GM13977 (cell line): ENCODE measurements at regions not wholly inside any gene's neighbourhood (a gene's known extent, or its start where the extent isn't known, plus 50 kb on each side); places are given as distances from the start of the nearest gene placed in this dataset.
"Not testable (repeated sequence)": the region's sequence is repeated elsewhere in the genome, so short reads cannot be mapped to it uniquely, and the experiment has no call there.

Experiments used
- DNase-seq: peaks from one replicate; pipeline ENCODE4 v3.0.0; 2012; ENCODE audit warnings: low spot score
- in situ Hi-C: fragments of 300-500 bp; cut with MboI; formaldehyde crosslinking; loops from one replicate; pipeline ENCODE4 v1.12.0; 2022; ENCODE audit warnings: low sequenced_read_pairs, low pct_unique_long_range_greater_than_20kb, mixed read lengths, inconsistent platforms; ENCODE audit not compliant: unreplicated experiment
- TF ChIP-seq, protein P1 (sequence below): IDR thresholded peaks from 2 replicates; pipeline ENCODE4 v1.5.1; 2012; ENCODE audit warnings: mild to moderate bottlenecking, control low read depth; ENCODE audit not compliant: insufficient read depth; ENCODE audit errors: extremely low read depth, missing control alignments

DNA sequence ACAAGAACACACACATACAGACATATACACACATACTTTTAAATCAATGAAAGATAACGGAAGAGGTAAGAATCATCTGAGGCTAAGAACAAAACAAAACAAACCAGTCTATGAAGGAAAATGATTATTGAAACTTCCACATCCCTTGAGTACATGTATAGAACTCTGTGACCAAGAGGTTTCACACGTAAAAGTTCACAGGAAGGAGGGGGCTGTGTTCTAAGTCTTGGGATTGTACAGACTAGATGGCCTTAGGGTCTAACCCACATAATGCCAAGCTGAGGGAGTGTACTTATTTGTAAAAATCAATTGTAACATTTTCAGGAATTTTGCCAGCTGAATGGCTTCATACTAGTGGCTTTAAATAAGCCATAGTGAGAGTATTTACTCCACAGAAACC, 144.4 kb upstream of the IFNE start:
- in situ Hi-C loops: no loop called here

DNA sequence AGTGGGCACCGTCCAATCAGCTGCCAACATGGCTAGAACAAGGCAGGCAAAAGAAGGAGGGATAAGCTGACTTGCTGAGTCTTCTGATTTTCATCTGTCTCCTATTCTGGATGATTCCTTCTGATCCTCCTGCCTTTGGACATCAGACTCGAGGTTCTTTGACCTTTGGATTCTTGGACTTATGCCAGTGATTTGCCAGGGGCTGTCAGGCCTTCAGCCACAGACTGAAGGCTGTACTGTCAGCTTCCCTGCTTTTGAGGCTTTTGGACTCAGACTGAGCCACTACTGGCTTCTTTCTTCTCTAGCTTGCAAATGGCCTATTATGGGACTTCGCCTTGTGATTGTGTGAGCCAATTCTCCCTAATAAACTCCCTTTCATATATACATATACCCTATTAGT, 146.8 kb upstream of the IFNE start:
- in situ Hi-C loops, DNase-seq: not testable (repeated sequence)

More for the DNA sequence above, 144.4 kb upstream of the IFNE start:
- TF ChIP-seq, protein P1, sequence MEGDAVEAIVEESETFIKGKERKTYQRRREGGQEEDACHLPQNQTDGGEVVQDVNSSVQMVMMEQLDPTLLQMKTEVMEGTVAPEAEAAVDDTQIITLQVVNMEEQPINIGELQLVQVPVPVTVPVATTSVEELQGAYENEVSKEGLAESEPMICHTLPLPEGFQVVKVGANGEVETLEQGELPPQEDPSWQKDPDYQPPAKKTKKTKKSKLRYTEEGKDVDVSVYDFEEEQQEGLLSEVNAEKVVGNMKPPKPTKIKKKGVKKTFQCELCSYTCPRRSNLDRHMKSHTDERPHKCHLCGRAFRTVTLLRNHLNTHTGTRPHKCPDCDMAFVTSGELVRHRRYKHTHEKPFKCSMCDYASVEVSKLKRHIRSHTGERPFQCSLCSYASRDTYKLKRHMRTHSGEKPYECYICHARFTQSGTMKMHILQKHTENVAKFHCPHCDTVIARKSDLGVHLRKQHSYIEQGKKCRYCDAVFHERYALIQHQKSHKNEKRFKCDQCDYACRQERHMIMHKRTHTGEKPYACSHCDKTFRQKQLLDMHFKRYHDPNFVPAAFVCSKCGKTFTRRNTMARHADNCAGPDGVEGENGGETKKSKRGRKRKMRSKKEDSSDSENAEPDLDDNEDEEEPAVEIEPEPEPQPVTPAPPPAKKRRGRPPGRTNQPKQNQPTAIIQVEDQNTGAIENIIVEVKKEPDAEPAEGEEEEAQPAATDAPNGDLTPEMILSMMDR: no peak
- no peak for DNase-seq

DNA sequence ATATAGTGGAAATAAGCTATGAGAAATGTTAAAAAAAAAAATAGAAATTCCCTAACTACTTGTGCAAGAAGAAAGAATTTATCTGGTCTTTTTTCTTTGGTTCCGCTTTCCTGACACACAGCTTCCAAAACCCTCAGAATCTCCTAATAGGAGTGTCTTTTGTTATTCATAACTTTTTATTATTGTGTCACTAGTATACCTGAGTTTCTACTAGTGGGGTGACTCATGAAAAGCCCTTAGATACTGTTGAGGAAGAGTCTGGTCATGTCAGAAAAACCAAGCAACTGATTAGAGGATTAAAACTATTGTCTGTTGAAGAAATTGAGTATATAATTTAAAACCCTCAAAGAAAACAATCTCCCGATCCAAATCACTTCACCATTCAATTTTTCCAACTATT, 152.8 kb upstream of the IFNE start:
- TF ChIP-seq, protein P1: no peak
- in situ Hi-C loops: no loop called here
- DNase-seq: no peak

DNA sequence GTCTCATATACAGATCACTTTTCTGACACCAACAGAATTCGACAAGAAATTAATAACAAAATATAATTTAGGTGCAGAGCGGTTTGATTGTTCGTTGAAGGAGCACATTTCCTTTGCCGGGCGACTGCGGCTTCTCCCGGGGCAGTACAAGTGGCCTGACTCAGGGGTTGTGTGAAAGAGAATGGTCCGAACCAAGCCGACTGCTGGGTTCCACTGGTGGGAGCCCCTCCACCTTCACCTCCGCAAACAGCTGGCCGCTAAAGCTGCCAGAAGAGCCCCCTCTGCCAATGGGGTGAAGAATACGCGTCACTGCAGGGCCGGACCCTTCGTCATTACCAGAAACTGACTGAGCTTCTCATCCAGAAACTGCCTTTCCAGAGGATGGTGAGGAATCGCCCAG, 156.0 kb upstream of the IFNE start:
- in situ Hi-C loops: no loop called here
- TF ChIP-seq, protein P1: no peak
- DNase-seq: no peak

DNA sequence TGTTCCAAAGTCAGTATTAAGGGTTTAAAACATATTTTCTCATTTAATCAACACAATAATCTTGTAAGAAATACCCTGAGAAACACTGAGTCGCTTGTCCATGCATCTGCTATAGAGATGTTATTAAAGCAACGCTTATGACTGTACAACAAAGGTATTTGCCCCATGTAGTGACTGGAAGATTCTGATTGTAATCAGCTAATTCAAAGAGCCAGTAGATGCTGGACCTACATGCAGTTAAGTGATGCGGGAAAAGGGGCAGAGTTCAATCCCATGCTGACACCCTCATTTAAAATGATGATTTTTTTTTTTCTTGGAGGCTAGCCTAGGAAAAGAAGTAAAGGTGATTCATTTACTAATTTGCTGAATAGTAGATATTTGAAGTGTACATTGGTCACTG, 149.3 kb upstream of the MTAP start:
- in situ Hi-C loops: no loop called here
- DNase-seq: no peak
- TF ChIP-seq, protein P1: no peak

DNA sequence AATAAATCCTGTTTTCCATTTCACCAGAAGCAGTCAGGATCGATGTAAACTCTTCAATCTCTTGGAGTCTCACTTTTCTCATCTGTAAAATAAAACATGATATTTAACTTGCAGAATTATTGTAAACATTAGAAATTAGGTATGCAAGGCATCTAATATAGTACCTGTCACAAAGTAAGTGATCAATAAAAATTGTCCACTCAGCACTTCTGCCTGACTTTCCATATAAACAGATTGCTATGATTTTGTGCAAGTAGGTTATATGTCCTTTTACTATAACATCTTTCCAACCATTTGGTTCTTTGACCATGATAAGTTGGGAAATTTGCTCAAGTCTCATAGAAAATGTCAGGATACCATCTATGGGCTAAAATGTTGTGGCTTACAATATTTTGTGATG, 148.8 kb upstream of the MTAP start:
- TF ChIP-seq, protein P1: no peak
- no peak for DNase-seq
- in situ Hi-C loops: no loop called here

DNA sequence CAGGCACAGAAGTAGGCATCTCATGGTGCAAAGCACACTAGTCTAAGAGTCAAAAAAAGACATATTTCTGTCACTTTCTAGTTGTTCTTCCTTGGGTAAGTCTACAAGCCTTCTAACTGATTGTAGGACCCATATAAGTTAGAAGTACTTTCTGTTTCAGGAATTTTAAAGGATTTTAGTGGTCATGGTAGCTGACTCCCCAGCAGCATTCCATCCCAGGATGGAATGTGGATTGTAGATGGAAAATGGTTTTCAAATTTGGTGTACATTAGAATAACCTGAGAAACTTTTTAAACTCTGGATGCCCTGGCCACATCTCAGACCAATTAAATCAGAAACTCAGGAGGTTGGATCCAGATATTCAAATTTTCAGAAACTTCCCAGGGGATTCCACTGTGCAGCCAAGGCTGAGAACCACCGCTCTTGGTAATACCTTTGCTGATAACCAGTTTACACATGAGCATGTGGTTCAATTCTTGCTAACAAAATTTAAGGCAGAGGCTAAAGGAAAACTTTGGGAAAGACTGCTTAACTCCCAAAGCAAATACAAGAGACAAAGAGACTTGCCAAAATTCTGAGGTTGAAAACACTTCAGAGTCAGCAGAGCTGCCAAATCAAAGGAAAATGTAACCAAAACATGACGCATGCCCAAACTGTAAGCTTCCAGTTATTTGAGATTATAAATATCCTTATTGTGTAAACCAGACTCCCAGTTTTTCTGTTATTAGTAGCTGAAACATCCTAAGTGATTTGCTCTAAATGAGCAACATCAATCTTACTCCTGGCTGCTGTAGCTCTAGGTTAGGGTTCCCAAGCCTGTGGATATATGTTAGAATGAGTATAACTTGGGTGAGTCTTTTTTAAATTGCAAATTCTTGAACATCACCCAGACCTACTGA, 145.4 kb upstream of the MTAP start:
- no peak for DNase-seq
- TF ChIP-seq, protein P1: no peak
- in situ Hi-C loops: no loop called here
